ENCODE measurements at regions not wholly inside any gene's neighbourhood (a gene's known extent, or its start where the extent isn't known, plus 50 kb on each side); places are given as distances from the start of the nearest gene placed in this dataset.

GRCh38 chr3:180250172-180250571 is 213.4 kb upstream of the PEX5L start:
- Histone ChIP-seq H3K4me2 (ENCODE audit: low read length) (no peak overlapping the region), H2AFZ (ENCODE audit: low read length) (no peak overlapping the region)

DNA sequence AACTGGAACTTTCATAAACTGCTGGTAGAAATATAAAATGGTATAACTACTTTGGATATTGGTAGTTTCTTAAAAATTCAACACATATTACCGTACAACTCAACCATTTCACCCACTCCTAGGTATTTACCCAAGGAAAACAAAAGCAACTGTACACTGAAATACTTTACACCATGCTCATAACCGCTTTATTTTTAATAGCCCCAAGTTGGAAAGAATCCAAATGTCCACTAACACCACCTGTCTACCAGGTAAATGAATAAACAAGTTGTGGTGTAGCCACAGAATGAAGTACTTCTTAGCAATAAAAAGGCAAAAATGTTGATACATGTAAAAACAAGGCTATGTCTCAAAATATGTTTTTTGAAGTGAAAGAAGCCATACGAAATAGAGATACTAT is 215.9 kb upstream of the PEX5L start:
- no peak overlapping the region for H3K4me3 ChIP-seq (ENCODE audit: low read depth, low read length, poor library complexity, severe bottlenecking)
- H3K4me1 ChIP-seq (ENCODE audit: insufficient read depth, low read length, severe bottlenecking), result no peaks in the 10 kb centered on the region
- H3K9me3 ChIP-seq (ENCODE audit: low read length), result no peaks in the 10 kb centered on the region
- H3F3A ChIP-seq (ENCODE audit: insufficient read depth, low read length), result no peaks in the 10 kb centered on the region
- no peaks in the 10 kb centered on the region for H3K9me2 ChIP-seq (ENCODE audit: low read depth, low read length)
- H3K79me2 ChIP-seq (ENCODE audit: insufficient read depth, low read length), result no peaks in the 10 kb centered on the region
- no peak overlapping the region for H2AFZ ChIP-seq (ENCODE audit: low read length)
- no peaks in the 10 kb centered on the region for H4K20me1 ChIP-seq (ENCODE audit: insufficient read depth, low read length)
- no peak overlapping the region for H3K9ac ChIP-seq (ENCODE audit: low read length)
- TF ChIP-seq CTCF (IDR thresholded peaks at IDR 0.05; ENCODE audit: low read length), result no peak
- no peak for TF ChIP-seq EZH2 (IDR thresholded peaks at IDR 0.05; ENCODE audit: borderline replicate concordance, low read length)
- no peak overlapping the region for H3K27ac ChIP-seq (ENCODE audit: low read depth, low read length, poor library complexity, severe bottlenecking)
- H3K4me2 ChIP-seq (ENCODE audit: low read length), result no peak overlapping the region
- no peaks in the 10 kb centered on the region for H3K27me3 ChIP-seq (ENCODE audit: insufficient read depth, low read length)
- no peaks in the 10 kb centered on the region for H3K36me3 ChIP-seq (ENCODE audit: insufficient read depth, low read length)

More at GRCh38 chr3:180250172-180250571, 213.4 kb upstream of the PEX5L start:
- Histone ChIP-seq H4K20me1 (ENCODE audit: insufficient read depth, low read length) (no peaks in the 10 kb centered on the region), H3F3A (ENCODE audit: insufficient read depth, low read length) (no peaks in the 10 kb centered on the region), H3K36me3 (ENCODE audit: insufficient read depth, low read length) (no peaks in the 10 kb centered on the region), H3K79me2 (ENCODE audit: insufficient read depth, low read length) (no peaks in the 10 kb centered on the region), H3K4me1 (ENCODE audit: insufficient read depth, low read length, severe bottlenecking) (no peaks in the 10 kb centered on the region), H3K27ac (ENCODE audit: low read depth, low read length, poor library complexity, severe bottlenecking) (no peak overlapping the region), H3K4me3 (ENCODE audit: low read depth, low read length, poor library complexity, severe bottlenecking) (no peak overlapping the region), H3K9ac (ENCODE audit: low read length) (no peak overlapping the region), H3K9me2 (ENCODE audit: low read depth, low read length) (no peaks in the 10 kb centered on the region), H3K27me3 (ENCODE audit: insufficient read depth, low read length) (no peaks in the 10 kb centered on the region), H3K9me3 (ENCODE audit: low read length) (no peaks in the 10 kb centered on the region)
- no peak for TF ChIP-seq CTCF (IDR thresholded peaks at IDR 0.05; ENCODE audit: low read length)
- no peak for TF ChIP-seq EZH2 (IDR thresholded peaks at IDR 0.05; ENCODE audit: borderline replicate concordance, low read length)

DNA sequence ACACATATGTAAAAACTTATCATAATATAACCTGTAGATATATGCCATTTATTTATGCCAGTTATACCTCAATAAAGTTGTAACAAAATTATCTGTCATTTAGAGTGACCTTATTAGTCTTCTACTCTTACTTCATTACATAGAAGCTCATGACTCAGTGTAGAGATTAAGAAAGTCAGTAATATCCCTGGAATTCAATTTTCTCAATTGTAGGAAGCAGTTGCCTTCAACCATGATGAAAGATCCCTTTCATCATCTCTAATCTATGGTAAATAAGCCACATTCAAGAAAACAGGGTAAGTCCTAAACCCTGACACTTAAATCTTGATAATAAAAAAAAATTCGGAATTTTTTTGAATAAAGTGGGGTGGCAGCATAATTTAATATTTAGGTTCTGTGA is 216.5 kb upstream of the PEX5L start:
- H3F3A ChIP-seq (ENCODE audit: insufficient read depth, low read length), result no peaks in the 10 kb centered on the region
- no peaks in the 10 kb centered on the region for H3K9me3 ChIP-seq (ENCODE audit: low read length)
- no peaks in the 10 kb centered on the region for H3K27me3 ChIP-seq (ENCODE audit: insufficient read depth, low read length)
- no peak overlapping the region for H3K27ac ChIP-seq (ENCODE audit: low read depth, low read length, poor library complexity, severe bottlenecking)
- TF ChIP-seq CTCF (IDR thresholded peaks at IDR 0.05; ENCODE audit: low read length) (no peak), EZH2 (IDR thresholded peaks at IDR 0.05; ENCODE audit: borderline replicate concordance, low read length) (no peak)
- H2AFZ ChIP-seq (ENCODE audit: low read length), result no peak overlapping the region
- no peaks in the 10 kb centered on the region for H3K36me3 ChIP-seq (ENCODE audit: insufficient read depth, low read length)
- no peaks in the 10 kb centered on the region for H4K20me1 ChIP-seq (ENCODE audit: insufficient read depth, low read length)
- no peak overlapping the region for H3K4me3 ChIP-seq (ENCODE audit: low read depth, low read length, poor library complexity, severe bottlenecking)
- no peak overlapping the region for H3K9ac ChIP-seq (ENCODE audit: low read length)
- no peak overlapping the region for H3K4me2 ChIP-seq (ENCODE audit: low read length)
- H3K4me1 ChIP-seq (ENCODE audit: insufficient read depth, low read length, severe bottlenecking), result no peaks in the 10 kb centered on the region
- no peaks in the 10 kb centered on the region for H3K79me2 ChIP-seq (ENCODE audit: insufficient read depth, low read length)
- H3K9me2 ChIP-seq (ENCODE audit: low read depth, low read length), result no peaks in the 10 kb centered on the region

Measured in OCI-LY1 (cell line).